K562 (cell line): ENCODE measurements at regions not wholly inside any gene's neighbourhood (a gene's known extent, or its start where the extent isn't known, plus 50 kb on each side); places are given as distances from the start of the nearest gene placed in this dataset.

Experiments used
- ATAC-seq: fragments of 200-7000 bp; cut with Tn5 transposase; 3 replicates; pipeline ENCODE4 v1.9.1; 2020; ENCODE audit warnings: moderate library complexity
- BruUV-seq: library from RNA; stranded (reverse); fragments of 400-500 nt; replicated peaks from 2 replicates; lab custom pipeline; 2021; lab: Mats Ljungman, UMichigan
- CTCF ChIA-PET: fragments of 300-600 bp; formaldehyde crosslinking; extraction: SDS; loops from one replicate; lab custom pipeline; 2021; ENCODE audit warnings: low intra/inter-chr PET ratio; lab: Yijun Ruan, JAX
- POLR2A ChIA-PET: fragments of 300-600, 350-650 bp; sonication (Branson Sonifier 250); formaldehyde crosslinking; extraction: SDS; loops from one replicate; lab custom pipeline; 2021; ENCODE audit warnings: antibody characterized with exemption, inconsistent platforms; lab: Yijun Ruan, JAX
- DNase-seq, 4 experiments: peaks; one replicate each; pipeline versions ENCODE4 v3.0.0 to v3.0.0-alpha.2; 2011 to 2018; ENCODE audit warnings: low spot score in 3 of 4, mixed read lengths in 3 of 4; ENCODE audit errors: extremely low read depth in 1 of 4
- FAIRE-seq: peaks from 2 replicates; lab custom pipeline; 2011; peaks lifted over from hg19 to GRCh38; lab: Jason Lieb, UNC
- H2AFZ ChIP-seq: 2 replicates; pipeline ENCODE4 v1.6.0; 2011; ENCODE audit warnings: low read depth, low read length, control low read depth, inconsistent platforms
- H3K27ac ChIP-seq: fragments of 200-600 bp; 3 replicates; pipeline ENCODE4 v1.8.0; 2011; ENCODE audit warnings: low read depth, mild to moderate bottlenecking, control low read depth, inconsistent platforms, low read length, moderate library complexity, mixed read lengths; ENCODE audit errors: extremely low read depth
- H3K27me3 ChIP-seq, 2 experiments: fragments of 300-600 bp in 1 of 2; 2 replicates in 1 of 2; 3 replicates in 1 of 2; pipeline versions ENCODE4 v1.6.0 to v1.8.0; 2011; ENCODE audit warnings: inconsistent platforms in 2 of 2, low read length in 2 of 2, mild to moderate bottlenecking in 1 of 2, mixed read lengths in 1 of 2, moderate library complexity in 1 of 2; ENCODE audit not compliant: control insufficient read depth in 2 of 2, insufficient read depth in 2 of 2
- H3K36me3 ChIP-seq: fragments of 300-600 bp; 3 replicates; pipeline ENCODE4 v1.8.0; 2011; ENCODE audit warnings: mild to moderate bottlenecking, low read length, inconsistent platforms; ENCODE audit not compliant: control insufficient read depth, insufficient read depth
- H3K4me1 ChIP-seq, 2 experiments: fragments of 200-600 bp in 1 of 2; replicated peaks in 1 of 2; 2 replicates in 1 of 2; 3 replicates in 1 of 2; pipeline versions ENCODE4 v1.5.1 to v1.8.0; 2011; ENCODE audit warnings: inconsistent platforms in 2 of 2, low read length in 2 of 2, mild to moderate bottlenecking in 1 of 2, mixed read lengths in 1 of 2, moderate library complexity in 1 of 2; ENCODE audit not compliant: control insufficient read depth in 2 of 2, insufficient read depth in 2 of 2
- H3K4me2 ChIP-seq: 2 replicates; pipeline ENCODE4 v1.6.1; 2011; ENCODE audit warnings: low read length, control low read depth, inconsistent platforms, mixed read lengths; ENCODE audit not compliant: insufficient read depth
- H3K4me3 ChIP-seq: fragments of 200-600 bp; sonication (generic), shearing (Covaris generic); 2 replicates; pipeline ENCODE4 v1.5.1; 2016; ENCODE audit warnings: control low read depth, inconsistent platforms
- H3K79me2 ChIP-seq: fragments of 200-600 bp; 3 replicates; pipeline ENCODE4 v1.8.0; 2011; ENCODE audit warnings: low read length, inconsistent platforms; ENCODE audit not compliant: control insufficient read depth, insufficient read depth
- H3K9ac ChIP-seq, 2 experiments: 2 replicates each; pipeline versions ENCODE4 v1.6.0 to v1.6.1; 2011; ENCODE audit warnings: low read depth in 2 of 2, low read length in 2 of 2, control low read depth in 1 of 2, inconsistent platforms in 1 of 2, mild to moderate bottlenecking in 1 of 2, mixed read lengths in 1 of 2; ENCODE audit not compliant: insufficient read depth in 1 of 2
- H3K9me1 ChIP-seq: one replicate; pipeline ENCODE4 v1.6.0; 2011; ENCODE audit warnings: inconsistent platforms, mild to moderate bottlenecking, low read length, moderate library complexity; ENCODE audit not compliant: control insufficient read depth, insufficient read depth
- H3K9me3 ChIP-seq: replicated peaks from 2 replicates; pipeline ENCODE4 v1.5.1; 2011; ENCODE audit warnings: low read depth, low read length, inconsistent platforms; ENCODE audit not compliant: control insufficient read depth, insufficient read depth
- H4K20me1 ChIP-seq: replicated peaks from 2 replicates; pipeline ENCODE4 v1.6.1; 2011; ENCODE audit warnings: low read length, inconsistent platforms, mixed read lengths; ENCODE audit not compliant: control insufficient read depth, insufficient read depth
- CC2D1A ChIP-seq: fragments of 450-650 bp; IDR thresholded peaks from 2 replicates; pipeline ENCODE4 v1.6.1; 2017; ENCODE audit warnings: mild to moderate bottlenecking
- CHCHD3 ChIP-seq: fragments of 250-450 bp; sonication (Bioruptor Pico); IDR thresholded peaks from 2 replicates; pipeline ENCODE4 v2.1.2; 2022; ENCODE audit warnings: mild to moderate bottlenecking
- HMG20B ChIP-seq: fragments of 250-450 bp; sonication (Bioruptor Pico); IDR thresholded peaks from 2 replicates; pipeline ENCODE4 v1.5.0; 2021; ENCODE audit warnings: mild to moderate bottlenecking
- KLF16 ChIP-seq: IDR thresholded peaks from 2 replicates; pipeline ENCODE4 v1.6.1; 2016; ENCODE audit warnings: antibody characterized with exemption
- NR1H2 ChIP-seq: sonication (generic); formaldehyde crosslinking; IDR thresholded peaks from 2 replicates; pipeline ENCODE4 v1.4.0; 2020; ENCODE audit warnings: mild to moderate bottlenecking, missing genetic modification reagents
- RBM15 ChIP-seq: fragments of 200-400 bp; formaldehyde crosslinking; IDR thresholded peaks from 2 replicates; pipeline ENCODE4 v1.6.1; 2018; ENCODE audit warnings: mild to moderate bottlenecking, low read length, moderate library complexity; ENCODE audit not compliant: insufficient read depth
- TFAM ChIP-seq: fragments of 250-450 bp; sonication (Bioruptor Pico); conservative IDR thresholded peaks from 2 replicates; pipeline ENCODE4 v1.5.0; 2021; ENCODE audit warnings: mild to moderate bottlenecking, moderate library complexity
- ZFX ChIP-seq: sonication (generic); formaldehyde crosslinking; IDR thresholded peaks from 2 replicates; pipeline ENCODE4 v1.8.0; 2022; ENCODE audit warnings: mild to moderate bottlenecking, missing genetic modification reagents, moderate library complexity
- ZNF232 ChIP-seq: sonication (generic); formaldehyde crosslinking; IDR thresholded peaks from 2 replicates; pipeline ENCODE4 v1.8.0; 2022; ENCODE audit warnings: mild to moderate bottlenecking, missing genetic modification reagents
- WGBS: fragments of 100-300 bp; shearing (Covaris generic); methylation state at CpG from one replicate; pipeline ENCODE4 v1.1.6; 2016; ENCODE audit warnings: low coverage, mixed read lengths; ENCODE audit not compliant: insufficient coverage; ENCODE audit errors: missing lambda C conversion rate; 5-methylcytosine and 5-hydroxymethylcytosine counted together
- in situ Hi-C: fragments of 300-500 bp; cut with MboI; formaldehyde crosslinking; loops from 4 replicates; pipeline ENCODE4 v1.15.0; 2018; ENCODE audit warnings: inconsistent platforms, mixed read lengths
- intact Hi-C: fragments of 100-400 bp; cut with micrococcal nuclease; formaldehyde crosslinking; loops from 2 replicates; pipeline ENCODE4 v1.14.2; 2022
- TF ChIP-seq, protein P1 (sequence below): fragments of 450-650 bp; conservative IDR thresholded peaks from 2 replicates; pipeline ENCODE4 v1.6.1; 2016; ENCODE audit warnings: missing genetic modification characterization, low read depth, mild to moderate bottlenecking, control low read depth, missing compliant biosample characterization
- TF ChIP-seq, protein P2 (sequence below): fragments of 250-450 bp; sonication (Bioruptor Pico); IDR thresholded peaks from 2 replicates; pipeline ENCODE4 v1.5.0; 2021; ENCODE audit warnings: mild to moderate bottlenecking, borderline replicate concordance
- TF ChIP-seq, protein P3 (sequence below): sonication (generic); formaldehyde crosslinking; IDR thresholded peaks from 2 replicates; pipeline ENCODE4 v1.8.1; 2022; ENCODE audit warnings: missing genetic modification reagents

DNA sequence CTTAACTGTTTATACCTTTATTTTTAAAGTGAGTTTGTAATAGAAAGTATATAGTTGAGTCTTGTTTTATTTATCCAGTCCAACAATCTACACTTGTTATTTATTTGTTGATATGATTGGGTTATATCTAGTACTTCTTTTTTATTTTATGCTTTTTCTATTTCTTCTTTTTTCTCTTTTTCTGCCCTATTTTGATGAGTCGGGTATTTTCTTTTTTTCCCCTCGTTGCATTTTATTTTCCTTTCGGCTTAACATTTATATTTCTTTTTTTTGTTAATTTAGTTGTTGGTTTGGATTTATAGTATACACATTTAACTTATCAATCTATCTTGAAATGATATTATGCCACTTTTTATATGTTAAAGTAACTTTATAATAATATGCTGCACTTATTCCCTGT is 111.7 kb upstream of the IZUMO3 start:
- no peaks in the 10 kb centered on the region for H3K4me1 ChIP-seq
- ChIA-PET CTCF (no interaction called here), POLR2A (no interaction called here)
- intact Hi-C loops (no loop called here), in situ Hi-C loops (no loop called here)
- H4K20me1 ChIP-seq, result no peaks in the 10 kb centered on the region
- H3K27ac ChIP-seq, result no peak overlapping the region
- FAIRE-seq (no peak), ATAC-seq (no peak), DNase-seq (no peak)
- no TSS peak for BruUV-seq
- H3K27me3 ChIP-seq, result no peaks in the 10 kb centered on the region
- no peaks in the 10 kb centered on the region for H3K9me3 ChIP-seq
- H2AFZ ChIP-seq, result no peak overlapping the region
- H3K9ac ChIP-seq, result no peak overlapping the region
- no peak overlapping the region for H3K4me3 ChIP-seq
- no CpG with 5 or more reads among the region's 3 CpGs for WGBS
- H3K36me3 ChIP-seq, result no peaks in the 10 kb centered on the region
- TF ChIP-seq CHCHD3 (no peak), KLF16 (no peak)
- no peak overlapping the region for H3K4me2 ChIP-seq
- no peaks in the 10 kb centered on the region for H3K9me1 ChIP-seq
- no peaks in the 10 kb centered on the region for H3K79me2 ChIP-seq

DNA sequence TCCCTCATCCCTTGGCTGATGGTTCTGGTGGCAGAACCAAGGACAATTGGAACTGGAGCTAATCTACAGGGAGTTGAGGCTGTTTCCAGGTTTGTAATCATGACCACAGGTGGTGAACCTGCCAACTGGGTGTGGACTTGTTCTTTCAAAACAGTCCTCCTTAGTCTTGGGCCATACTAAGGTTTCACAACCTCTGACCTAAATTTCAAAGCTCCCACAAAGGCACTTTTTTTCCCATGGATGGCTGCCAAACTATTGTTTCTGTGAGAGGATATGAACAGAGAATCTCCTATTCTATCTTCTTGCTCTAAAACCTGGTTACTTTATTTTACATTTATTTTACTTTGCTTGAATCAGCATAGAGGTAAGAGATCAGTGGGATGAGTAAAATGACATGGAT is 106.5 kb upstream of the IZUMO3 start:
- no peak for ATAC-seq
- CTCF ChIA-PET, result no interaction called here
- Histone ChIP-seq H3K4me1 (no peaks in the 10 kb centered on the region), H3K9me3 (no peaks in the 10 kb centered on the region), H3K4me2 (no peak overlapping the region), H3K4me3 (no peak overlapping the region), H3K9ac (no peak overlapping the region), H3K79me2 (no peaks in the 10 kb centered on the region), H3K27me3 (no peaks in the 10 kb centered on the region), H4K20me1 (no peaks in the 10 kb centered on the region), H3K27ac (no peak overlapping the region), H3K36me3 (no peaks in the 10 kb centered on the region), H3K9me1 (no peaks in the 10 kb centered on the region), H2AFZ (no peak overlapping the region)
- TF ChIP-seq HMG20B (CRISPR knock-in tag) (no peak), ZNF232 (CRISPR knock-in tag) (no peak), CC2D1A (no peak), ZFX (CRISPR knock-in tag) (no peak), RBM15 (no peak), NR1H2 (CRISPR knock-in tag) (no peak), TFAM (no peak)
- TF ChIP-seq, protein P1, sequence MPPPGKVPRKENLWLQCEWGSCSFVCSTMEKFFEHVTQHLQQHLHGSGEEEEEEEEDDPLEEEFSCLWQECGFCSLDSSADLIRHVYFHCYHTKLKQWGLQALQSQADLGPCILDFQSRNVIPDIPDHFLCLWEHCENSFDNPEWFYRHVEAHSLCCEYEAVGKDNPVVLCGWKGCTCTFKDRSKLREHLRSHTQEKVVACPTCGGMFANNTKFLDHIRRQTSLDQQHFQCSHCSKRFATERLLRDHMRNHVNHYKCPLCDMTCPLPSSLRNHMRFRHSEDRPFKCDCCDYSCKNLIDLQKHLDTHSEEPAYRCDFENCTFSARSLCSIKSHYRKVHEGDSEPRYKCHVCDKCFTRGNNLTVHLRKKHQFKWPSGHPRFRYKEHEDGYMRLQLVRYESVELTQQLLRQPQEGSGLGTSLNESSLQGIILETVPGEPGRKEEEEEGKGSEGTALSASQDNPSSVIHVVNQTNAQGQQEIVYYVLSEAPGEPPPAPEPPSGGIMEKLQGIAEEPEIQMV (tag), result no peak
- TF ChIP-seq, protein P2, sequence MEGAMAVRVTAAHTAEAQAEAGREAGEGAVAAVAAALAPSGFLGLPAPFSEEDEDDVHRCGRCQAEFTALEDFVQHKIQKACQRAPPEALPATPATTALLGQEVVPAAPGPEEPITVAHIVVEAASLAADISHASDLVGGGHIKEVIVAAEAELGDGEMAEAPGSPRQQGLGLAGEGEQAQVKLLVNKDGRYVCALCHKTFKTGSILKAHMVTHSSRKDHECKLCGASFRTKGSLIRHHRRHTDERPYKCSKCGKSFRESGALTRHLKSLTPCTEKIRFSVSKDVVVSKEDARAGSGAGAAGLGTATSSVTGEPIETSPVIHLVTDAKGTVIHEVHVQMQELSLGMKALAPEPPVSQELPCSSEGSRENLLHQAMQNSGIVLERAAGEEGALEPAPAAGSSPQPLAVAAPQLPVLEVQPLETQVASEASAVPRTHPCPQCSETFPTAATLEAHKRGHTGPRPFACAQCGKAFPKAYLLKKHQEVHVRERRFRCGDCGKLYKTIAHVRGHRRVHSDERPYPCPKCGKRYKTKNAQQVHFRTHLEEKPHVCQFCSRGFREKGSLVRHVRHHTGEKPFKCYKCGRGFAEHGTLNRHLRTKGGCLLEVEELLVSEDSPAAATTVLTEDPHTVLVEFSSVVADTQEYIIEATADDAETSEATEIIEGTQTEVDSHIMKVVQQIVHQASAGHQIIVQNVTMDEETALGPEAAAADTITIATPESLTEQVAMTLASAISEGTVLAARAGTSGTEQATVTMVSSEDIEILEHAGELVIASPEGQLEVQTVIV (CRISPR knock-in tag), result no peak
- TF ChIP-seq, protein P3, sequence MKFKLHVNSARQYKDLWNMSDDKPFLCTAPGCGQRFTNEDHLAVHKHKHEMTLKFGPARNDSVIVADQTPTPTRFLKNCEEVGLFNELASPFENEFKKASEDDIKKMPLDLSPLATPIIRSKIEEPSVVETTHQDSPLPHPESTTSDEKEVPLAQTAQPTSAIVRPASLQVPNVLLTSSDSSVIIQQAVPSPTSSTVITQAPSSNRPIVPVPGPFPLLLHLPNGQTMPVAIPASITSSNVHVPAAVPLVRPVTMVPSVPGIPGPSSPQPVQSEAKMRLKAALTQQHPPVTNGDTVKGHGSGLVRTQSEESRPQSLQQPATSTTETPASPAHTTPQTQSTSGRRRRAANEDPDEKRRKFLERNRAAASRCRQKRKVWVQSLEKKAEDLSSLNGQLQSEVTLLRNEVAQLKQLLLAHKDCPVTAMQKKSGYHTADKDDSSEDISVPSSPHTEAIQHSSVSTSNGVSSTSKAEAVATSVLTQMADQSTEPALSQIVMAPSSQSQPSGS, result no peak
- BruUV-seq, result no TSS peak
- in situ Hi-C loops (no loop called here), intact Hi-C loops (no loop called here)
- POLR2A ChIA-PET, result no interaction called here
- FAIRE-seq, result no peak
- DNase-seq, result no peak
